ENCODE measurements at regions not wholly inside any gene's neighbourhood (a gene's known extent, or its start where the extent isn't known, plus 50 kb on each side); places are given as distances from the start of the nearest gene placed in this dataset.

DNA sequence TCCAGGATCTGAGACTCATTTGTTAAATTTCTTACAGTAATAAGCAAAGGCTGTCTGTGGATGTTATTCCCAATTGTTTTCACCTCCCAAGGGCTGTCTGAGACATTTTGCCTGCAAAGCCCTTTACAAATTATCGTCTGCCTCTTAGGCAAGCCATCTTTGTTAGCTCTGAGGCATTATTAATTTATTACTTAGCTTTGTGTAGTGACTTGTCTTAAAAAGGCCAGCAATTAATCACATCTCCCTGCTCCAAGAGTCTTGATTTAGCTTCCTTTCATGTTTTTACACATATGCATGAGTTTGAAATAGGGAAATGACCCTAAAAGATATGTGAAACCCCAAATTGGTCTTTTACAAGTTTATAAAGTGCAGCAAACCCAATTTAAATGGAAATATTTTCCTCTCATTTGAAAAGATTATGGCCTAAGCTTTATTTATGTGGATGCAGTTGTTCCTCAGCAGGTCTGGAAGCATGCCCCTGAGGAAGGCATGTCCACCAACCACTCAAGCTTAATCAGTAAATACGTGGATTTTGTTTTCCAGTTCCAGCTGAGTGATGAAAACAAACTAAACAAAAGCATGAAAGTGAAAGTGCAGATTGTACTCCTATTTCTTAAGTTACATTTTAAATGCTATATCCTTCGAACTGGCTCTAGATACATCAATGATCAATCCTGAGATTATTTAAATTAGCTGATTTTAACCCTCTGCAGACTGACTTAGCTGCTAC lies 173.6 kb upstream of the LNX1 start:
- TF ChIP-seq, protein P1, sequence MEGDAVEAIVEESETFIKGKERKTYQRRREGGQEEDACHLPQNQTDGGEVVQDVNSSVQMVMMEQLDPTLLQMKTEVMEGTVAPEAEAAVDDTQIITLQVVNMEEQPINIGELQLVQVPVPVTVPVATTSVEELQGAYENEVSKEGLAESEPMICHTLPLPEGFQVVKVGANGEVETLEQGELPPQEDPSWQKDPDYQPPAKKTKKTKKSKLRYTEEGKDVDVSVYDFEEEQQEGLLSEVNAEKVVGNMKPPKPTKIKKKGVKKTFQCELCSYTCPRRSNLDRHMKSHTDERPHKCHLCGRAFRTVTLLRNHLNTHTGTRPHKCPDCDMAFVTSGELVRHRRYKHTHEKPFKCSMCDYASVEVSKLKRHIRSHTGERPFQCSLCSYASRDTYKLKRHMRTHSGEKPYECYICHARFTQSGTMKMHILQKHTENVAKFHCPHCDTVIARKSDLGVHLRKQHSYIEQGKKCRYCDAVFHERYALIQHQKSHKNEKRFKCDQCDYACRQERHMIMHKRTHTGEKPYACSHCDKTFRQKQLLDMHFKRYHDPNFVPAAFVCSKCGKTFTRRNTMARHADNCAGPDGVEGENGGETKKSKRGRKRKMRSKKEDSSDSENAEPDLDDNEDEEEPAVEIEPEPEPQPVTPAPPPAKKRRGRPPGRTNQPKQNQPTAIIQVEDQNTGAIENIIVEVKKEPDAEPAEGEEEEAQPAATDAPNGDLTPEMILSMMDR (IDR thresholded peaks at IDR 0.05) = no peak
- TF ChIP-seq RCOR1 (IDR thresholded peaks at IDR 0.05; ENCODE audit: low read length) (no peak), SMC3 (IDR thresholded peaks at IDR 0.05; ENCODE audit: low read depth, low read length) (no peak), ELF1 (IDR thresholded peaks at IDR 0.05) (no peak), POLR2AphosphoS5 (IDR thresholded peaks at IDR 0.05; ENCODE audit: low read depth, low read length) (no peak), RAD21 (IDR thresholded peaks at IDR 0.05; ENCODE audit: low read length) (no peak), RFX5 (IDR thresholded peaks at IDR 0.05; ENCODE audit: low read length) (no peak), TCF12 (IDR thresholded peaks at IDR 0.05) (no peak), MEF2A (IDR thresholded peaks at IDR 0.05; ENCODE audit: borderline replicate concordance, low read depth) (no peak)
- TF ChIP-seq, protein P2, sequence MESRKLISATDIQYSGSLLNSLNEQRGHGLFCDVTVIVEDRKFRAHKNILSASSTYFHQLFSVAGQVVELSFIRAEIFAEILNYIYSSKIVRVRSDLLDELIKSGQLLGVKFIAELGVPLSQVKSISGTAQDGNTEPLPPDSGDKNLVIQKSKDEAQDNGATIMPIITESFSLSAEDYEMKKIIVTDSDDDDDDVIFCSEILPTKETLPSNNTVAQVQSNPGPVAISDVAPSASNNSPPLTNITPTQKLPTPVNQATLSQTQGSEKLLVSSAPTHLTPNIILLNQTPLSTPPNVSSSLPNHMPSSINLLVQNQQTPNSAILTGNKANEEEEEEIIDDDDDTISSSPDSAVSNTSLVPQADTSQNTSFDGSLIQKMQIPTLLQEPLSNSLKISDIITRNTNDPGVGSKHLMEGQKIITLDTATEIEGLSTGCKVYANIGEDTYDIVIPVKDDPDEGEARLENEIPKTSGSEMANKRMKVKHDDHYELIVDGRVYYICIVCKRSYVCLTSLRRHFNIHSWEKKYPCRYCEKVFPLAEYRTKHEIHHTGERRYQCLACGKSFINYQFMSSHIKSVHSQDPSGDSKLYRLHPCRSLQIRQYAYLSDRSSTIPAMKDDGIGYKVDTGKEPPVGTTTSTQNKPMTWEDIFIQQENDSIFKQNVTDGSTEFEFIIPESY (IDR thresholded peaks at IDR 0.05; ENCODE audit: borderline replicate concordance, low read depth) = no peak
- TF ChIP-seq, protein P3, sequence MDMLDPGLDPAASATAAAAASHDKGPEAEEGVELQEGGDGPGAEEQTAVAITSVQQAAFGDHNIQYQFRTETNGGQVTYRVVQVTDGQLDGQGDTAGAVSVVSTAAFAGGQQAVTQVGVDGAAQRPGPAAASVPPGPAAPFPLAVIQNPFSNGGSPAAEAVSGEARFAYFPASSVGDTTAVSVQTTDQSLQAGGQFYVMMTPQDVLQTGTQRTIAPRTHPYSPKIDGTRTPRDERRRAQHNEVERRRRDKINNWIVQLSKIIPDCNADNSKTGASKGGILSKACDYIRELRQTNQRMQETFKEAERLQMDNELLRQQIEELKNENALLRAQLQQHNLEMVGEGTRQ (IDR thresholded peaks at IDR 0.05; ENCODE audit: borderline replicate concordance, low read depth, low read length) = no peak
- TF ChIP-seq, protein P4, sequence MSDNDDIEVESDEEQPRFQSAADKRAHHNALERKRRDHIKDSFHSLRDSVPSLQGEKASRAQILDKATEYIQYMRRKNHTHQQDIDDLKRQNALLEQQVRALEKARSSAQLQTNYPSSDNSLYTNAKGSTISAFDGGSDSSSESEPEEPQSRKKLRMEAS (IDR thresholded peaks at IDR 0.05; ENCODE audit: low read depth) = no peak
